HCT116 (cell line): ENCODE measurements at regions not wholly inside any gene's neighbourhood (a gene's known extent, or its start where the extent isn't known, plus 50 kb on each side); places are given as distances from the start of the nearest gene placed in this dataset.

Experiments
- ATAC-seq: fragments of 200-7000 bp; cut with Tn5 transposase; 2 replicates; pipeline ENCODE4 v1.9.1; 2020; ENCODE audit warnings: mild to moderate bottlenecking, moderate library complexity
- BruUV-seq: library from RNA; stranded (reverse); fragments of 400-500 nt; replicated peaks from 2 replicates; lab custom pipeline; 2021; lab: Mats Ljungman, UMichigan
- CTCF ChIA-PET: fragments of 300-600 bp; sonication (Branson Sonifier 250); formaldehyde crosslinking; loops from one replicate; lab custom pipeline; 2021; ENCODE audit warnings: antibody characterized with exemption; lab: Charles Lee
- POLR2A ChIA-PET: fragments of 300-600, 350-600 bp; sonication (Branson Sonifier 250); formaldehyde crosslinking; loops from one replicate; lab custom pipeline; 2021; ENCODE audit warnings: antibody characterized with exemption; lab: Charles Lee
- RAD21 ChIA-PET, 2 experiments: fragments of 300-600 bp; sonication (Branson Sonifier 250); formaldehyde crosslinking; loops; one replicate each; lab custom pipeline; 2023; ENCODE audit warnings: low total read pairs in 2 of 2; ENCODE audit not compliant: uncharacterized antibody in 2 of 2, unreplicated experiment in 2 of 2, low non-redundant PET in 1 of 2; lab: Charles Lee
- DNase-seq: peaks from one replicate; pipeline ENCODE4 v3.0.0-alpha.2; 2010; ENCODE audit warnings: low read depth, low spot score
- H2AFZ ChIP-seq: fragments of 200-600 bp; shearing (Covaris generic), sonication (generic); 2 replicates; pipeline ENCODE4 v1.6.1; 2017; ENCODE audit warnings: low read depth, mixed run types, mixed read lengths, antibody characterized with exemption, low read length; ENCODE audit not compliant: poor library complexity, severe bottlenecking
- H3K27ac ChIP-seq: 2 replicates; pipeline ENCODE4 v1.5.1; 2012; ENCODE audit warnings: low read depth, low read length
- H3K27me3 ChIP-seq: fragments of 200-600 bp; sonication (generic); 2 replicates; pipeline ENCODE4 v1.6.1; 2016; ENCODE audit warnings: mixed run types, low read length, mixed read lengths; ENCODE audit not compliant: insufficient read depth
- H3K36me3 ChIP-seq, 2 experiments: fragments of 200-500 bp in 1 of 2; fragments of 200-600 bp in 1 of 2; sonication (Bioruptor generic) in 1 of 2; sonication (generic) in 1 of 2; 2 replicates each; pipeline versions ENCODE4 v1.5.1 to v1.6.1; 2014 to 2016; ENCODE audit warnings: low read length in 2 of 2, inconsistent platforms in 1 of 2, mixed read lengths in 1 of 2, mixed run types in 1 of 2; ENCODE audit not compliant: insufficient read depth in 2 of 2, control insufficient read depth in 1 of 2
- H3K4me1 ChIP-seq, 2 experiments: fragments of 200-600 bp in 1 of 2; sonication (generic) in 1 of 2; 2 replicates each; pipeline versions ENCODE4 v1.5.1 to v1.6.1; 2012 to 2017; ENCODE audit warnings: low read length in 2 of 2, inconsistent platforms in 1 of 2, mild to moderate bottlenecking in 1 of 2, mixed read lengths in 1 of 2, mixed run types in 1 of 2, moderate library complexity in 1 of 2; ENCODE audit not compliant: insufficient read depth in 2 of 2, control insufficient read depth in 1 of 2
- H3K4me2 ChIP-seq: fragments of 200-600 bp; sonication (generic); 2 replicates; pipeline ENCODE4 v1.6.1; 2017; ENCODE audit warnings: mixed run types, low read length, mixed read lengths
- H3K4me3 ChIP-seq, 2 experiments: fragments of 200-600 bp in 1 of 2; sonication (generic) in 1 of 2; replicated peaks in 1 of 2; 2 replicates each; pipeline ENCODE4 v1.5.1; 2011 to 2016; ENCODE audit warnings: low read length in 2 of 2, control low read depth in 1 of 2, low read depth in 1 of 2, mild to moderate bottlenecking in 1 of 2, mixed read lengths in 1 of 2, mixed run types in 1 of 2
- H3K79me2 ChIP-seq: fragments of 200-600 bp; sonication (generic); 2 replicates; pipeline ENCODE4 v1.6.1; 2017; ENCODE audit warnings: mild to moderate bottlenecking, mixed run types, low read length, moderate library complexity, mixed read lengths; ENCODE audit not compliant: insufficient read depth
- H3K9ac ChIP-seq: fragments of 200-600 bp; sonication (generic); 2 replicates; pipeline ENCODE4 v1.6.1; 2016; ENCODE audit warnings: low read length, mixed read lengths
- H3K9me2 ChIP-seq: fragments of 200-600 bp; sonication (generic), shearing (Covaris generic); 2 replicates; pipeline ENCODE4 v1.6.1; 2017; ENCODE audit warnings: mixed run types, mild to moderate bottlenecking, moderate library complexity; ENCODE audit not compliant: insufficient read depth
- H3K9me3 ChIP-seq, 2 experiments: fragments of 200-500 bp in 1 of 2; fragments of 200-600 bp in 1 of 2; sonication (Bioruptor generic) in 1 of 2; sonication (generic) in 1 of 2; 2 replicates each; pipeline ENCODE4 v1.6.1; 2014 to 2017; ENCODE audit warnings: low read length in 2 of 2, mixed read lengths in 2 of 2, inconsistent platforms in 1 of 2, low read depth in 1 of 2, mild to moderate bottlenecking in 1 of 2, mixed run types in 1 of 2, moderate library complexity in 1 of 2; ENCODE audit not compliant: control insufficient read depth in 1 of 2, insufficient read depth in 1 of 2
- H4K20me1 ChIP-seq: fragments of 200-600 bp; sonication (generic), shearing (Covaris generic); 2 replicates; pipeline ENCODE4 v1.6.1; 2017; ENCODE audit warnings: mixed run types, mild to moderate bottlenecking, moderate library complexity; ENCODE audit not compliant: insufficient read depth
- ELF1 ChIP-seq: IDR thresholded peaks from 2 replicates; pipeline ENCODE4 v1.6.1; 2012; ENCODE audit warnings: low read depth, borderline replicate concordance
- EZH2 ChIP-seq: fragments of 200-600 bp; sonication (generic); IDR thresholded peaks from 2 replicates; pipeline ENCODE4 v1.6.1; 2017; ENCODE audit warnings: antibody characterized with exemption, mixed run types
- EZH2phosphoT487 ChIP-seq: fragments of 200-600 bp; IDR thresholded peaks from 2 replicates; pipeline ENCODE4 v1.6.1; 2018; ENCODE audit warnings: antibody characterized with exemption, borderline replicate concordance
- FOSL1 ChIP-seq: IDR thresholded peaks from 2 replicates; pipeline ENCODE4 v1.6.1; 2012; ENCODE audit warnings: low read depth
- JUND ChIP-seq: IDR thresholded peaks from 2 replicates; pipeline ENCODE4 v1.6.1; 2012
- MAX ChIP-seq: IDR thresholded peaks from 2 replicates; pipeline ENCODE4 v1.6.1; 2012
- POLR2A ChIP-seq: IDR thresholded peaks from 2 replicates; pipeline ENCODE4 v1.7.0; 2011; ENCODE audit warnings: borderline replicate concordance; ENCODE audit not compliant: insufficient read depth, insufficient read length; ENCODE audit errors: extremely low read depth
- RAD21 ChIP-seq: IDR thresholded peaks from 2 replicates; pipeline ENCODE4 v1.6.1; 2012; ENCODE audit warnings: low read depth, mild to moderate bottlenecking
- REST ChIP-seq: IDR thresholded peaks from 2 replicates; pipeline ENCODE4 v1.6.1; 2012; ENCODE audit warnings: low read depth
- SIN3A ChIP-seq: IDR thresholded peaks from 2 replicates; pipeline ENCODE4 v1.6.1; 2012; ENCODE audit warnings: low read depth
- SP1 ChIP-seq: IDR thresholded peaks from 2 replicates; pipeline ENCODE4 v1.6.1; 2012; ENCODE audit warnings: low read depth
- SRF ChIP-seq: IDR thresholded peaks from 2 replicates; pipeline ENCODE4 v1.6.1; 2012; ENCODE audit warnings: low read depth
- TCF7L2 ChIP-seq: IDR thresholded peaks from 2 replicates; pipeline ENCODE4 v1.7.0; 2011; ENCODE audit warnings: borderline replicate concordance, inconsistent platforms; ENCODE audit not compliant: insufficient read depth, insufficient read length; ENCODE audit errors: extremely low read depth
- YY1 ChIP-seq: IDR thresholded peaks from 2 replicates; pipeline ENCODE4 v1.6.1; 2011; ENCODE audit warnings: low read length, low read depth, moderate library complexity, mild to moderate bottlenecking; ENCODE audit not compliant: insufficient replicate concordance; ENCODE audit errors: extremely low read depth
- ZBTB33 ChIP-seq: IDR thresholded peaks from 2 replicates; pipeline ENCODE4 v1.6.1; 2011; ENCODE audit warnings: mild to moderate bottlenecking, low read length, moderate library complexity; ENCODE audit not compliant: insufficient replicate concordance; ENCODE audit errors: extremely low read depth
- ZFX ChIP-seq: fragments of 450-650 bp; IDR thresholded peaks from 2 replicates; pipeline ENCODE4 v1.6.1; 2017
- intact Hi-C: fragments of 100-400 bp; cut with micrococcal nuclease; formaldehyde crosslinking; loops from 2 replicates; pipeline ENCODE4 v1.10.0; 2022

- Histone ChIP-seq H3K9me2 (no peaks in the 10 kb centered on the region), H3K9me3 (no peaks in the 10 kb centered on the region), H3K9ac (no peak overlapping the region), H3K36me3 (no peaks in the 10 kb centered on the region), H4K20me1 (no peaks in the 10 kb centered on the region), H3K27me3 (no peaks in the 10 kb centered on the region), H3K4me1 (no peaks in the 10 kb centered on the region), H3K27ac (no peak overlapping the region), H2AFZ (no peak overlapping the region), H3K79me2 (no peaks in the 10 kb centered on the region), H3K4me3 (no peak overlapping the region), H3K4me2 (no peak overlapping the region)
- ATAC-seq: no peak
- intact Hi-C loops: no loop called here
- ChIA-PET RAD21 (no interaction called here), POLR2A (no interaction called here), CTCF (no interaction called here)
- BruUV-seq: no TSS peak
- TF ChIP-seq EZH2: no peak
- no peak for TF ChIP-seq FOSL1
- TF ChIP-seq JUND: no peak
- TF ChIP-seq REST: no peak
- no peak for TF ChIP-seq SIN3A
- TF ChIP-seq ZFX: no peak
- TF ChIP-seq ELF1: no peak
- TF ChIP-seq SRF: no peak
- TF ChIP-seq TCF7L2: no peak
- no peak for TF ChIP-seq RAD21
- TF ChIP-seq POLR2A: no peak
- no peak for TF ChIP-seq MAX
- no peak for TF ChIP-seq EZH2phosphoT487
- TF ChIP-seq YY1: no peak
- TF ChIP-seq ZBTB33: no peak
- TF ChIP-seq SP1: no peak
- DNase-seq: no peak
Observed at GRCh38 chr12:73124480-73124879, 852.3 kb downstream of the TRHDE start.
